ENCODE measurements at regions not wholly inside any gene's neighbourhood (a gene's known extent, or its start where the extent isn't known, plus 50 kb on each side); places are given as distances from the start of the nearest gene placed in this dataset.

GRCh38 chr6:156030053-156030452 is 574.4 kb upstream of the NOX3 start:
- TF ChIP-seq CSRNP3 (CRISPR knock-in tag; IDR thresholded peaks at IDR 0.05) (no peak), ZNF70 (CRISPR knock-in tag; IDR thresholded peaks at IDR 0.05) (no peak), ZFP3 (CRISPR knock-in tag; IDR thresholded peaks at IDR 0.05) (no peak)
